Stimulated activated CD8-positive, alpha-beta memory T cell treated with anti-CD3 and anti-CD28 coated beads, Interleukin-4, amount 100 ng/mL, for 4 hours (primary cell): ENCODE measurements at regions not wholly inside any gene's neighbourhood (a gene's known extent, or its start where the extent isn't known, plus 50 kb on each side); places are given as distances from the start of the nearest gene placed in this dataset.

Source experiments
- DNase-seq, 2 donors: peaks; one replicate each; pipeline ENCODE4 v3.0.0-alpha.2; 2020; ENCODE audit warnings: low read depth in 2 of 2, low spot score in 1 of 2

- DNase-seq, result no peak
Observed at GRCh38 chr13:59501004-59501403, 662.7 kb downstream of the DIAPH3 start.

- DNase-seq, result no peak
Observed at GRCh38 chr13:59504407-59504806, 659.3 kb downstream of the DIAPH3 start.

GRCh38 chr13:59510386-59510785 lies 653.3 kb downstream of the DIAPH3 start:
- no peak for DNase-seq

GRCh38 chr13:59513686-59514085 lies 650.0 kb downstream of the DIAPH3 start:
- no peak for DNase-seq

GRCh38 chr13:59514316-59514715 lies 649.4 kb downstream of the DIAPH3 start:
- DNase-seq, result no peak

- DNase-seq, result no peak
Observed at GRCh38 chr13:59519819-59520218, 643.9 kb downstream of the DIAPH3 start.

GRCh38 chr13:59521549-59521948 lies 642.2 kb downstream of the DIAPH3 start:
- no peak for DNase-seq

- no peak for DNase-seq
Observed at GRCh38 chr13:59522652-59523051, 641.1 kb downstream of the DIAPH3 start.

GRCh38 chr13:59527500-59527899 lies 636.2 kb downstream of the DIAPH3 start:
- DNase-seq, result no peak

- no peak for DNase-seq
Observed at GRCh38 chr13:59531571-59532091, 632.1 kb downstream of the DIAPH3 start.

GRCh38 chr13:59532405-59532804 lies 631.3 kb downstream of the DIAPH3 start:
- no peak for DNase-seq

GRCh38 chr13:59533561-59534555 lies 629.9 kb downstream of the DIAPH3 start:
- no peak for DNase-seq

GRCh38 chr13:59534806-59535205 lies 628.9 kb downstream of the DIAPH3 start:
- DNase-seq, result no peak

GRCh38 chr13:59537500-59537899 lies 626.2 kb downstream of the DIAPH3 start:
- no peak for DNase-seq

GRCh38 chr13:59538512-59538911 lies 625.2 kb downstream of the DIAPH3 start:
- DNase-seq, result no peak

GRCh38 chr13:59542303-59542702 lies 621.4 kb downstream of the DIAPH3 start:
- DNase-seq, result no peak

GRCh38 chr13:59543418-59543817 lies 620.3 kb downstream of the DIAPH3 start:
- DNase-seq, result no peak

- no peak for DNase-seq
Observed at GRCh38 chr13:59545007-59545406, 618.7 kb downstream of the DIAPH3 start.

- DNase-seq, result no peak
Observed at GRCh38 chr13:59546178-59546577, 617.5 kb downstream of the DIAPH3 start.

GRCh38 chr13:59547950-59548349 lies 615.8 kb downstream of the DIAPH3 start:
- no peak for DNase-seq

- no peak for DNase-seq
Observed at GRCh38 chr13:59562924-59563323, 600.8 kb downstream of the DIAPH3 start.

GRCh38 chr13:59566561-59566960 lies 597.2 kb downstream of the DIAPH3 start:
- DNase-seq, result no peak

- no peak for DNase-seq
Observed at GRCh38 chr13:59568306-59568705, 595.4 kb downstream of the DIAPH3 start.
